HCT116 (cell line): ENCODE measurements at regions not wholly inside any gene's neighbourhood (a gene's known extent, or its start where the extent isn't known, plus 50 kb on each side); places are given as distances from the start of the nearest gene placed in this dataset.

Source experiments
- ATAC-seq: fragments of 200-7000 bp; cut with Tn5 transposase; 2 replicates; pipeline ENCODE4 v1.9.1; 2020; ENCODE audit warnings: mild to moderate bottlenecking, moderate library complexity
- BruUV-seq: library from RNA; stranded (reverse); fragments of 400-500 nt; replicated peaks from 2 replicates; lab custom pipeline; 2021; lab: Mats Ljungman, UMichigan
- CTCF ChIA-PET: fragments of 300-600 bp; sonication (Branson Sonifier 250); formaldehyde crosslinking; loops from one replicate; lab custom pipeline; 2021; ENCODE audit warnings: antibody characterized with exemption; lab: Charles Lee
- POLR2A ChIA-PET: fragments of 300-600, 350-600 bp; sonication (Branson Sonifier 250); formaldehyde crosslinking; loops from one replicate; lab custom pipeline; 2021; ENCODE audit warnings: antibody characterized with exemption; lab: Charles Lee
- RAD21 ChIA-PET, 2 experiments: fragments of 300-600 bp; sonication (Branson Sonifier 250); formaldehyde crosslinking; loops; one replicate each; lab custom pipeline; 2023; ENCODE audit warnings: low total read pairs in 2 of 2; ENCODE audit not compliant: uncharacterized antibody in 2 of 2, unreplicated experiment in 2 of 2, low non-redundant PET in 1 of 2; lab: Charles Lee
- DNase-seq: peaks from one replicate; pipeline ENCODE4 v3.0.0-alpha.2; 2010; ENCODE audit warnings: low read depth, low spot score
- H2AFZ ChIP-seq: fragments of 200-600 bp; shearing (Covaris generic), sonication (generic); 2 replicates; pipeline ENCODE4 v1.6.1; 2017; ENCODE audit warnings: low read depth, mixed run types, mixed read lengths, antibody characterized with exemption, low read length; ENCODE audit not compliant: poor library complexity, severe bottlenecking
- H3K27ac ChIP-seq: 2 replicates; pipeline ENCODE4 v1.5.1; 2012; ENCODE audit warnings: low read depth, low read length
- H3K27me3 ChIP-seq: fragments of 200-600 bp; sonication (generic); 2 replicates; pipeline ENCODE4 v1.6.1; 2016; ENCODE audit warnings: mixed run types, low read length, mixed read lengths; ENCODE audit not compliant: insufficient read depth
- H3K36me3 ChIP-seq, 2 experiments: fragments of 200-500 bp in 1 of 2; fragments of 200-600 bp in 1 of 2; sonication (Bioruptor generic) in 1 of 2; sonication (generic) in 1 of 2; 2 replicates each; pipeline versions ENCODE4 v1.5.1 to v1.6.1; 2014 to 2016; ENCODE audit warnings: low read length in 2 of 2, inconsistent platforms in 1 of 2, mixed read lengths in 1 of 2, mixed run types in 1 of 2; ENCODE audit not compliant: insufficient read depth in 2 of 2, control insufficient read depth in 1 of 2
- H3K4me1 ChIP-seq, 2 experiments: fragments of 200-600 bp in 1 of 2; sonication (generic) in 1 of 2; 2 replicates each; pipeline versions ENCODE4 v1.5.1 to v1.6.1; 2012 to 2017; ENCODE audit warnings: low read length in 2 of 2, inconsistent platforms in 1 of 2, mild to moderate bottlenecking in 1 of 2, mixed read lengths in 1 of 2, mixed run types in 1 of 2, moderate library complexity in 1 of 2; ENCODE audit not compliant: insufficient read depth in 2 of 2, control insufficient read depth in 1 of 2
- H3K4me2 ChIP-seq: fragments of 200-600 bp; sonication (generic); 2 replicates; pipeline ENCODE4 v1.6.1; 2017; ENCODE audit warnings: mixed run types, low read length, mixed read lengths
- H3K4me3 ChIP-seq, 2 experiments: fragments of 200-600 bp in 1 of 2; sonication (generic) in 1 of 2; replicated peaks in 1 of 2; 2 replicates each; pipeline ENCODE4 v1.5.1; 2011 to 2016; ENCODE audit warnings: low read length in 2 of 2, control low read depth in 1 of 2, low read depth in 1 of 2, mild to moderate bottlenecking in 1 of 2, mixed read lengths in 1 of 2, mixed run types in 1 of 2
- H3K79me2 ChIP-seq: fragments of 200-600 bp; sonication (generic); 2 replicates; pipeline ENCODE4 v1.6.1; 2017; ENCODE audit warnings: mild to moderate bottlenecking, mixed run types, low read length, moderate library complexity, mixed read lengths; ENCODE audit not compliant: insufficient read depth
- H3K9ac ChIP-seq: fragments of 200-600 bp; sonication (generic); 2 replicates; pipeline ENCODE4 v1.6.1; 2016; ENCODE audit warnings: low read length, mixed read lengths
- H3K9me2 ChIP-seq: fragments of 200-600 bp; sonication (generic), shearing (Covaris generic); 2 replicates; pipeline ENCODE4 v1.6.1; 2017; ENCODE audit warnings: mixed run types, mild to moderate bottlenecking, moderate library complexity; ENCODE audit not compliant: insufficient read depth
- H3K9me3 ChIP-seq, 2 experiments: fragments of 200-500 bp in 1 of 2; fragments of 200-600 bp in 1 of 2; sonication (Bioruptor generic) in 1 of 2; sonication (generic) in 1 of 2; 2 replicates each; pipeline ENCODE4 v1.6.1; 2014 to 2017; ENCODE audit warnings: low read length in 2 of 2, mixed read lengths in 2 of 2, inconsistent platforms in 1 of 2, low read depth in 1 of 2, mild to moderate bottlenecking in 1 of 2, mixed run types in 1 of 2, moderate library complexity in 1 of 2; ENCODE audit not compliant: control insufficient read depth in 1 of 2, insufficient read depth in 1 of 2
- H4K20me1 ChIP-seq: fragments of 200-600 bp; sonication (generic), shearing (Covaris generic); 2 replicates; pipeline ENCODE4 v1.6.1; 2017; ENCODE audit warnings: mixed run types, mild to moderate bottlenecking, moderate library complexity; ENCODE audit not compliant: insufficient read depth
- CBX3 ChIP-seq: IDR thresholded peaks from 2 replicates; pipeline ENCODE4 v1.6.1; 2012; ENCODE audit warnings: low read depth
- CEBPB ChIP-seq: IDR thresholded peaks from 2 replicates; pipeline ENCODE4 v1.6.1; 2012; ENCODE audit warnings: low read depth
- EGR1 ChIP-seq: IDR thresholded peaks from 2 replicates; pipeline ENCODE4 v1.6.1; 2012; ENCODE audit warnings: low read depth
- EZH2 ChIP-seq: fragments of 200-600 bp; sonication (generic); IDR thresholded peaks from 2 replicates; pipeline ENCODE4 v1.6.1; 2017; ENCODE audit warnings: antibody characterized with exemption, mixed run types
- EZH2phosphoT487 ChIP-seq: fragments of 200-600 bp; IDR thresholded peaks from 2 replicates; pipeline ENCODE4 v1.6.1; 2018; ENCODE audit warnings: antibody characterized with exemption, borderline replicate concordance
- FOSL1 ChIP-seq: IDR thresholded peaks from 2 replicates; pipeline ENCODE4 v1.6.1; 2012; ENCODE audit warnings: low read depth
- JUND ChIP-seq: IDR thresholded peaks from 2 replicates; pipeline ENCODE4 v1.6.1; 2012
- POLR2AphosphoS5 ChIP-seq: IDR thresholded peaks from 2 replicates; pipeline ENCODE4 v1.6.1; 2011; ENCODE audit warnings: mild to moderate bottlenecking, low read depth, low read length, moderate library complexity
- RAD21 ChIP-seq: IDR thresholded peaks from 2 replicates; pipeline ENCODE4 v1.6.1; 2012; ENCODE audit warnings: low read depth, mild to moderate bottlenecking
- SP1 ChIP-seq: IDR thresholded peaks from 2 replicates; pipeline ENCODE4 v1.6.1; 2012; ENCODE audit warnings: low read depth
- YY1 ChIP-seq: IDR thresholded peaks from 2 replicates; pipeline ENCODE4 v1.6.1; 2011; ENCODE audit warnings: low read length, low read depth, moderate library complexity, mild to moderate bottlenecking; ENCODE audit not compliant: insufficient replicate concordance; ENCODE audit errors: extremely low read depth
- ZFX ChIP-seq: fragments of 450-650 bp; IDR thresholded peaks from 2 replicates; pipeline ENCODE4 v1.6.1; 2017
- intact Hi-C: fragments of 100-400 bp; cut with micrococcal nuclease; formaldehyde crosslinking; loops from 2 replicates; pipeline ENCODE4 v1.10.0; 2022
- TF ChIP-seq, protein P1 (sequence below): IDR thresholded peaks from 2 replicates; pipeline ENCODE4 v1.6.1; 2012
- TF ChIP-seq, protein P2 (sequence below): IDR thresholded peaks from 2 replicates; pipeline ENCODE4 v1.6.1; 2012
- TF ChIP-seq, protein P3 (sequence below): IDR thresholded peaks from 2 replicates; pipeline ENCODE4 v1.6.1; 2012; ENCODE audit warnings: low read depth
- TF ChIP-seq, protein P4 (sequence below): IDR thresholded peaks from 2 replicates; pipeline ENCODE4 v1.6.1; 2011; ENCODE audit warnings: mild to moderate bottlenecking, low read length, moderate library complexity; ENCODE audit not compliant: insufficient replicate concordance; ENCODE audit errors: extremely low read depth

DNA sequence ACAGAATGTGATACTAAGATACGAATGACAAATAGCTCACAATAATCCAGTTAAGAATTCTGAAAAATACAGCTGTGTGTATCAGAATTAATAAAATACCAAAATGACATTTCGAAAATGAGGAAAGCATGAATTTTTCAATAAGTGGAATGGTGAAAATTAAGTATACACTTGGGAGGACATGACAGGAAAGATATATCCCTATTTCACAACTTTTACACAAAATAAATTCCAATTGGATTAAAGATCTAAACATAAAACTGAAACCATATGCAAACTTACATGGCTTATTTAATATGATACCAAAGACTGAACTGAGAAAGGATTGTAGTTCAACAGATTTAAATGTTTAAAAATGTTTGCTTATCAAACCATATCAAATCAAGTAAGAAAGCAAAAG lies 510.4 kb upstream of the ADAMTS5 start:
- no TSS peak for BruUV-seq
- ChIA-PET CTCF (no interaction called here), RAD21 (no interaction called here)

More for the DNA sequence above, 510.4 kb upstream of the ADAMTS5 start:
- POLR2A ChIA-PET, result no interaction called here
- Histone ChIP-seq H3K4me3 (no peak overlapping the region), H3K27ac (no peak overlapping the region), H3K4me2 (no peak overlapping the region), H3K27me3 (no peaks in the 10 kb centered on the region), H3K36me3 (no peaks in the 10 kb centered on the region), H3K9ac (no peak overlapping the region), H3K79me2 (no peaks in the 10 kb centered on the region), H4K20me1 (no peaks in the 10 kb centered on the region), H3K9me3 (peaks cover 18 to 35% of the 10 kb centered on the region in 2 experiments; a peak in 2 of 4 replicates), H3K4me1 (no peaks in the 10 kb centered on the region), H2AFZ (no peak overlapping the region), H3K9me2 (no peaks in the 10 kb centered on the region)
- intact Hi-C loops, result no loop called here
- ATAC-seq (no peak), DNase-seq (no peak)
- TF ChIP-seq SP1 (no peak), RAD21 (no peak), YY1 (no peak), EGR1 (no peak), POLR2AphosphoS5 (no peak), ZFX (no peak), CEBPB (no peak), JUND (no peak), CBX3 (no peak), FOSL1 (no peak), EZH2 (no peak), EZH2phosphoT487 (no peak)
- TF ChIP-seq, protein P1, sequence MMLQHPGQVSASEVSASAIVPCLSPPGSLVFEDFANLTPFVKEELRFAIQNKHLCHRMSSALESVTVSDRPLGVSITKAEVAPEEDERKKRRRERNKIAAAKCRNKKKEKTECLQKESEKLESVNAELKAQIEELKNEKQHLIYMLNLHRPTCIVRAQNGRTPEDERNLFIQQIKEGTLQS, result no peak
- TF ChIP-seq, protein P2, sequence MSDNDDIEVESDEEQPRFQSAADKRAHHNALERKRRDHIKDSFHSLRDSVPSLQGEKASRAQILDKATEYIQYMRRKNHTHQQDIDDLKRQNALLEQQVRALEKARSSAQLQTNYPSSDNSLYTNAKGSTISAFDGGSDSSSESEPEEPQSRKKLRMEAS, result no peak
- TF ChIP-seq, protein P3, sequence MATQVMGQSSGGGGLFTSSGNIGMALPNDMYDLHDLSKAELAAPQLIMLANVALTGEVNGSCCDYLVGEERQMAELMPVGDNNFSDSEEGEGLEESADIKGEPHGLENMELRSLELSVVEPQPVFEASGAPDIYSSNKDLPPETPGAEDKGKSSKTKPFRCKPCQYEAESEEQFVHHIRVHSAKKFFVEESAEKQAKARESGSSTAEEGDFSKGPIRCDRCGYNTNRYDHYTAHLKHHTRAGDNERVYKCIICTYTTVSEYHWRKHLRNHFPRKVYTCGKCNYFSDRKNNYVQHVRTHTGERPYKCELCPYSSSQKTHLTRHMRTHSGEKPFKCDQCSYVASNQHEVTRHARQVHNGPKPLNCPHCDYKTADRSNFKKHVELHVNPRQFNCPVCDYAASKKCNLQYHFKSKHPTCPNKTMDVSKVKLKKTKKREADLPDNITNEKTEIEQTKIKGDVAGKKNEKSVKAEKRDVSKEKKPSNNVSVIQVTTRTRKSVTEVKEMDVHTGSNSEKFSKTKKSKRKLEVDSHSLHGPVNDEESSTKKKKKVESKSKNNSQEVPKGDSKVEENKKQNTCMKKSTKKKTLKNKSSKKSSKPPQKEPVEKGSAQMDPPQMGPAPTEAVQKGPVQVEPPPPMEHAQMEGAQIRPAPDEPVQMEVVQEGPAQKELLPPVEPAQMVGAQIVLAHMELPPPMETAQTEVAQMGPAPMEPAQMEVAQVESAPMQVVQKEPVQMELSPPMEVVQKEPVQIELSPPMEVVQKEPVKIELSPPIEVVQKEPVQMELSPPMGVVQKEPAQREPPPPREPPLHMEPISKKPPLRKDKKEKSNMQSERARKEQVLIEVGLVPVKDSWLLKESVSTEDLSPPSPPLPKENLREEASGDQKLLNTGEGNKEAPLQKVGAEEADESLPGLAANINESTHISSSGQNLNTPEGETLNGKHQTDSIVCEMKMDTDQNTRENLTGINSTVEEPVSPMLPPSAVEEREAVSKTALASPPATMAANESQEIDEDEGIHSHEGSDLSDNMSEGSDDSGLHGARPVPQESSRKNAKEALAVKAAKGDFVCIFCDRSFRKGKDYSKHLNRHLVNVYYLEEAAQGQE, result no peak
- TF ChIP-seq, protein P4, sequence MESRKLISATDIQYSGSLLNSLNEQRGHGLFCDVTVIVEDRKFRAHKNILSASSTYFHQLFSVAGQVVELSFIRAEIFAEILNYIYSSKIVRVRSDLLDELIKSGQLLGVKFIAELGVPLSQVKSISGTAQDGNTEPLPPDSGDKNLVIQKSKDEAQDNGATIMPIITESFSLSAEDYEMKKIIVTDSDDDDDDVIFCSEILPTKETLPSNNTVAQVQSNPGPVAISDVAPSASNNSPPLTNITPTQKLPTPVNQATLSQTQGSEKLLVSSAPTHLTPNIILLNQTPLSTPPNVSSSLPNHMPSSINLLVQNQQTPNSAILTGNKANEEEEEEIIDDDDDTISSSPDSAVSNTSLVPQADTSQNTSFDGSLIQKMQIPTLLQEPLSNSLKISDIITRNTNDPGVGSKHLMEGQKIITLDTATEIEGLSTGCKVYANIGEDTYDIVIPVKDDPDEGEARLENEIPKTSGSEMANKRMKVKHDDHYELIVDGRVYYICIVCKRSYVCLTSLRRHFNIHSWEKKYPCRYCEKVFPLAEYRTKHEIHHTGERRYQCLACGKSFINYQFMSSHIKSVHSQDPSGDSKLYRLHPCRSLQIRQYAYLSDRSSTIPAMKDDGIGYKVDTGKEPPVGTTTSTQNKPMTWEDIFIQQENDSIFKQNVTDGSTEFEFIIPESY, result no peak
